ENCODE measurements at regions not wholly inside any gene's neighbourhood (a gene's known extent, or its start where the extent isn't known, plus 50 kb on each side); places are given as distances from the start of the nearest gene placed in this dataset.

GRCh38 chr9:20228096-20228495 lies 394.2 kb downstream of the MLLT3 start:
- no peaks in the 10 kb centered on the region for H3K4me1 ChIP-seq (ENCODE audit: control insufficient read depth, insufficient read depth, low read length)
- WGBS, 2 experiments (ENCODE audit: extremely low coverage in 2 of 2, insufficient read length in 1 of 2), result no CpG with 5 or more reads among the region's 2 CpGs
- POLR2A ChIA-PET (ENCODE audit: unreplicated experiment), result no interaction called here
- H4K8ac ChIP-seq (ENCODE audit: low read depth in 2 of 2, low read length in 2 of 2), result no peak overlapping the region
- H3K4me2 ChIP-seq (ENCODE audit: low read depth, low read length), result no peak overlapping the region
- no peak overlapping the region for H2AFZ ChIP-seq (replicated peaks; ENCODE audit: low read length, poor library complexity)
- CTCF ChIA-PET, result no interaction called here
- in situ Hi-C loops (cut with MboI; ENCODE audit: low sequenced_read_pairs), result no loop called here
- H4K5ac ChIP-seq (ENCODE audit: low read depth, low read length), result no peak overlapping the region
- H3K9me1 ChIP-seq (ENCODE audit: insufficient read depth, low read length), result no peaks in the 10 kb centered on the region
- H3K9me3 ChIP-seq (ENCODE audit: control insufficient read depth, insufficient read depth, low read length), result no peaks in the 10 kb centered on the region
- no peak overlapping the region for H2BK15ac ChIP-seq (ENCODE audit: low read depth, low read length)
- H3K9ac ChIP-seq (ENCODE audit: low read depth, low read length), result no peak overlapping the region
- H3K4ac ChIP-seq (ENCODE audit: low read depth, low read length), result no peak overlapping the region
- no peak overlapping the region for H2AK9ac ChIP-seq (replicated peaks; ENCODE audit: low read depth, low read length, poor library complexity)
- dilution Hi-C loops (cut with HindIII; ENCODE audit: low sequenced_read_pairs, unreplicated experiment), result no loop called here
- H3K27ac ChIP-seq (ENCODE audit: insufficient read depth, low read length), result no peak overlapping the region
- no TSS peak for BruUV-seq (replicated peaks)
- no peak overlapping the region for H2BK120ac ChIP-seq (ENCODE audit: low read depth, low read length)
- H2AK5ac ChIP-seq (ENCODE audit: low read depth, low read length), result no peak overlapping the region
- H3K18ac ChIP-seq (ENCODE audit: low read depth, low read length), result no peak overlapping the region
- intact Hi-C loops (cut with micrococcal nuclease), result no loop called here
- no peak overlapping the region for H3K4me3 ChIP-seq (ENCODE audit: insufficient read depth, low read depth, low read length)
- H4K20me1 ChIP-seq (ENCODE audit: insufficient read depth, low read length), result no peaks in the 10 kb centered on the region
- no peaks in the 10 kb centered on the region for H3K79me1 ChIP-seq (ENCODE audit: low read depth in 1 of 2, low read length in 2 of 2)
- no peak for ATAC-seq (ENCODE audit: low read depth)
- no peaks in the 10 kb centered on the region for H3K36me3 ChIP-seq (ENCODE audit: control insufficient read depth, insufficient read depth, low read length)
- no peak for DNase-seq
- H3K23ac ChIP-seq (ENCODE audit: low read depth, low read length), result no peak overlapping the region
- H2BK5ac ChIP-seq (ENCODE audit: low read depth, low read length, poor library complexity, severe bottlenecking), result no peak overlapping the region
- H3K27me3 ChIP-seq (ENCODE audit: control insufficient read depth, insufficient read depth, low read length), result no peaks in the 10 kb centered on the region
- TF ChIP-seq RFX5 (IDR thresholded peaks at IDR 0.05; ENCODE audit: low read depth, low read length) (no peak), CEBPB (IDR thresholded peaks at IDR 0.05; ENCODE audit: low read depth, low read length) (no peak), CTCF (conservative IDR thresholded peaks at IDR 0.05; ENCODE audit: low read depth, low read length) (no peak), POLR2A (IDR thresholded peaks at IDR 0.05; ENCODE audit: low read depth, low read length) (no peak), CHD1 (IDR thresholded peaks at IDR 0.05; ENCODE audit: low read depth, low read length) (no peak), MXI1 (IDR thresholded peaks at IDR 0.05; ENCODE audit: borderline replicate concordance, low read depth, low read length) (no peak), RAD21 (IDR thresholded peaks at IDR 0.05; ENCODE audit: low read length) (no peak), RCOR1 (IDR thresholded peaks at IDR 0.05; ENCODE audit: insufficient replicate concordance, low read length) (no peak), SMC3 (IDR thresholded peaks at IDR 0.05; ENCODE audit: low read depth, low read length) (no peak), MAZ (IDR thresholded peaks at IDR 0.05; ENCODE audit: borderline replicate concordance, low read depth, low read length) (no peak), ELK1 (IDR thresholded peaks at IDR 0.05; ENCODE audit: borderline replicate concordance, low read depth, low read length) (no peak), FOS (IDR thresholded peaks at IDR 0.05; ENCODE audit: low read depth, low read length) (no peak), MAFK (IDR thresholded peaks at IDR 0.05; ENCODE audit: low read depth, low read length) (no peak), BHLHE40 (IDR thresholded peaks at IDR 0.05; ENCODE audit: low read depth, low read length) (no peak), NFE2L2 (IDR thresholded peaks at IDR 0.05; ENCODE audit: low read depth, low read length) (no peak), USF2 (IDR thresholded peaks at IDR 0.05; ENCODE audit: low read depth, low read length) (no peak)
- H2BK20ac ChIP-seq (ENCODE audit: low read depth, low read length), result no peak overlapping the region
- no peak overlapping the region for H3K14ac ChIP-seq (replicated peaks; ENCODE audit: low read depth, low read length)
- H4K91ac ChIP-seq (ENCODE audit: insufficient read depth, low read depth, low read length), result no peak overlapping the region
- H3K56ac ChIP-seq (ENCODE audit: extremely low read depth, insufficient read depth, low read length), result no peak overlapping the region
